ENCODE measurements at regions not wholly inside any gene's neighbourhood (a gene's known extent, or its start where the extent isn't known, plus 50 kb on each side); places are given as distances from the start of the nearest gene placed in this dataset.

DNA sequence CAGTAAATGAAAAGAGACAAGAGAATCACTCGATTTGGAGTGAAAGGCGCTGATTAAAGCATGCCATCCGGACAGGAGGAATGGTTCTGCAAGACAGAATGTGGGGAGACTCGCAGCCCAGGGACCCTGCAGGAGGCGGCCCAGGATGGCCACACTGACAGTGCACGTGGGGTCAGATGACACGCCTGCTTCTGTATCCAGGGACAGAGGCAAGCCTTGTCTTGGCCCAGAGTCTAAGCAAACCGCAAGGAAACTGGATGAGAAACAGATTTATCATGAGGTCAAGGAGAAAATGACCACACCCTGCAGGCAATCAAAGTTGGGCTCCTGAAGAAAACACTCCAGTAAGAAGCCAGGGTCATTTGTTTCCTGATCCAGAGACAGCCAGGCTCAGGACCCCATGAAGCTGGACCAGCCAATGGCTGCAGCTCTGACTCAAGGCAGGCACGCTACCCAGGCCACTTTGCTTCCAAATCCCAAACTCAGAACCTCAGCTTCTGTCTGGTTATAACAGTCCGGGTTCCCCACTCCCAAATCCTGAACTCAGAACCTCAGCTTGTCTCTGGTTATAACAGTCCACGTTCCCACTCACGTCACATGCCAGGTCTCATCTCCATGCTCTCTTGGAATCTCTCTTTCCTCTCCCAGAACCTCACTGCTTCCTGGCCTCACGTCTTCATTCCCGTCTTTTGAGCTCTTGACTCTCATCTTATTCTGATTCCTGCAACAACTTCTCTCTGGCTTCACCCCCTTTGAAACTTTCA, 144.9 kb upstream of the THBS2 start:
- H3K4me3 ChIP-seq (replicated peaks in 1 of 2; ENCODE audit: low read depth in 1 of 2, low read length in 2 of 2) = no peak overlapping the region
- H3K27me3 ChIP-seq (ENCODE audit: insufficient read depth, low read length) = no peaks in the 10 kb centered on the region
- H3K9me2 ChIP-seq (ENCODE audit: insufficient read depth) = no peaks in the 10 kb centered on the region
- ATAC-seq (no peak), DNase-seq (ENCODE audit: low read depth, low spot score) (no peak)
- no peak overlapping the region for H3K9ac ChIP-seq (ENCODE audit: low read length)
- peaks cover 0 to 4% of the 10 kb centered on the region in 2 experiments; a peak in 1 of 4 replicates for H3K4me1 ChIP-seq (ENCODE audit: control insufficient read depth in 1 of 2, insufficient read depth in 2 of 2, low read length in 2 of 2)
- POLR2A ChIA-PET = no interaction called here
- no peaks in the 10 kb centered on the region for H3K79me2 ChIP-seq (ENCODE audit: insufficient read depth, low read length)
- no peaks in the 10 kb centered on the region for H3K36me3 ChIP-seq (ENCODE audit: control insufficient read depth in 1 of 2, insufficient read depth in 2 of 2, low read length in 2 of 2)
- H3K9me3 ChIP-seq (ENCODE audit: control insufficient read depth in 1 of 2, insufficient read depth in 1 of 2, low read depth in 1 of 2, low read length in 2 of 2) = no peaks in the 10 kb centered on the region
- TF ChIP-seq, protein P1, sequence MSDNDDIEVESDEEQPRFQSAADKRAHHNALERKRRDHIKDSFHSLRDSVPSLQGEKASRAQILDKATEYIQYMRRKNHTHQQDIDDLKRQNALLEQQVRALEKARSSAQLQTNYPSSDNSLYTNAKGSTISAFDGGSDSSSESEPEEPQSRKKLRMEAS (IDR thresholded peaks at IDR 0.05) = no peak
- TF ChIP-seq YY1 (IDR thresholded peaks at IDR 0.05; ENCODE audit: extremely low read depth, insufficient replicate concordance, low read depth, low read length) (no peak), EZH2phosphoT487 (IDR thresholded peaks at IDR 0.05; ENCODE audit: borderline replicate concordance) (no peak), ZNF274 (IDR thresholded peaks at IDR 0.05; ENCODE audit: low read depth, low read length) (no peak), FOSL1 (IDR thresholded peaks at IDR 0.05; ENCODE audit: low read depth) (no peak), TCF7L2 (IDR thresholded peaks at IDR 0.05; ENCODE audit: borderline replicate concordance, extremely low read depth, insufficient read depth, insufficient read length) (no peak), JUND (IDR thresholded peaks at IDR 0.05) (no peak), RAD21 (IDR thresholded peaks at IDR 0.05; ENCODE audit: low read depth) (no peak), CBX3 (IDR thresholded peaks at IDR 0.05; ENCODE audit: low read depth) (no peak), SP1 (IDR thresholded peaks at IDR 0.05; ENCODE audit: low read depth) (no peak), SIN3A (IDR thresholded peaks at IDR 0.05; ENCODE audit: low read depth) (no peak)
- TF ChIP-seq, protein P2, sequence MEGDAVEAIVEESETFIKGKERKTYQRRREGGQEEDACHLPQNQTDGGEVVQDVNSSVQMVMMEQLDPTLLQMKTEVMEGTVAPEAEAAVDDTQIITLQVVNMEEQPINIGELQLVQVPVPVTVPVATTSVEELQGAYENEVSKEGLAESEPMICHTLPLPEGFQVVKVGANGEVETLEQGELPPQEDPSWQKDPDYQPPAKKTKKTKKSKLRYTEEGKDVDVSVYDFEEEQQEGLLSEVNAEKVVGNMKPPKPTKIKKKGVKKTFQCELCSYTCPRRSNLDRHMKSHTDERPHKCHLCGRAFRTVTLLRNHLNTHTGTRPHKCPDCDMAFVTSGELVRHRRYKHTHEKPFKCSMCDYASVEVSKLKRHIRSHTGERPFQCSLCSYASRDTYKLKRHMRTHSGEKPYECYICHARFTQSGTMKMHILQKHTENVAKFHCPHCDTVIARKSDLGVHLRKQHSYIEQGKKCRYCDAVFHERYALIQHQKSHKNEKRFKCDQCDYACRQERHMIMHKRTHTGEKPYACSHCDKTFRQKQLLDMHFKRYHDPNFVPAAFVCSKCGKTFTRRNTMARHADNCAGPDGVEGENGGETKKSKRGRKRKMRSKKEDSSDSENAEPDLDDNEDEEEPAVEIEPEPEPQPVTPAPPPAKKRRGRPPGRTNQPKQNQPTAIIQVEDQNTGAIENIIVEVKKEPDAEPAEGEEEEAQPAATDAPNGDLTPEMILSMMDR (IDR thresholded peaks at IDR 0.05 in 2 of 3, conservative IDR thresholded peaks at IDR 0.05 in 1 of 3; ENCODE audit: borderline replicate concordance in 1 of 3, insufficient read depth in 1 of 3, low read depth in 2 of 3, low read length in 2 of 3) = no peak
- RAD21 ChIA-PET (ENCODE audit: low non-redundant PET in 1 of 2, low total read pairs in 2 of 2, uncharacterized antibody in 2 of 2, unreplicated experiment in 2 of 2) = no interaction called here
- no TSS peak for BruUV-seq (replicated peaks)
- CTCF ChIA-PET = no interaction called here
- no peak overlapping the region for H2AFZ ChIP-seq (ENCODE audit: low read depth, low read length, poor library complexity, severe bottlenecking)
- H3K4me2 ChIP-seq (ENCODE audit: low read length) = no peak overlapping the region
- intact Hi-C loops (cut with micrococcal nuclease) = no loop called here
- no peak overlapping the region for H3K27ac ChIP-seq (ENCODE audit: low read depth, low read length)
- H4K20me1 ChIP-seq (ENCODE audit: insufficient read depth) = no peaks in the 10 kb centered on the region
